Stimulated activated memory B cell treated with anti-CD40 and anti-IgM and Interleukin-4, amounts not matched to agents 10 μg/mL and 1 μg/mL and 100 μg/mL, for 72 hours (primary cell): ENCODE measurements at regions not wholly inside any gene's neighbourhood (a gene's known extent, or its start where the extent isn't known, plus 50 kb on each side); places are given as distances from the start of the nearest gene placed in this dataset.

Source experiments
- ATAC-seq: fragments of 150-1000 bp; cut with Tn5 transposase; 2 replicates; pipeline ENCODE4 v1.10.0; 2021
- H3K27ac Mint-ChIP-seq: one replicate; pipeline ENCODE4 v1.8.0; 2022; ENCODE audit warnings: mild to moderate bottlenecking, mixed read lengths
- H3K27me3 Mint-ChIP-seq: one replicate; pipeline ENCODE4 v1.8.0; 2022; ENCODE audit warnings: mixed read lengths
- H3K36me3 Mint-ChIP-seq: one replicate; pipeline ENCODE4 v1.8.0; 2022; ENCODE audit warnings: mixed read lengths
- H3K4me1 Mint-ChIP-seq: one replicate; pipeline ENCODE4 v1.8.0; 2022; ENCODE audit warnings: mixed read lengths
- H3K4me3 Mint-ChIP-seq: one replicate; pipeline ENCODE4 v1.8.0; 2022; ENCODE audit warnings: mild to moderate bottlenecking, moderate library complexity, mixed read lengths
- H3K9me3 Mint-ChIP-seq: one replicate; pipeline ENCODE4 v1.8.0; 2022; ENCODE audit warnings: mixed read lengths

GRCh38 chr1:29455781-29456180 lies 219.5 kb downstream of the PTPRU start:
- no peak for ATAC-seq
- H3K36me3 Mint-ChIP-seq: no peaks in the 10 kb centered on the region
- H3K4me1 Mint-ChIP-seq: no peaks in the 10 kb centered on the region
- no peak overlapping the region for H3K27ac Mint-ChIP-seq
- H3K27me3 Mint-ChIP-seq: peaks cover 19% of the 10 kb centered on the region
- peaks cover 3% of the 10 kb centered on the region for H3K9me3 Mint-ChIP-seq
- H3K4me3 Mint-ChIP-seq: no peak overlapping the region

GRCh38 chr1:29454616-29455380 lies 218.5 kb downstream of the PTPRU start:
- Mint-ChIP-seq H3K27ac (no peak overlapping the region), H3K36me3 (no peaks in the 10 kb centered on the region), H3K9me3 (peaks cover 3% of the 10 kb centered on the region), H3K4me1 (no peaks in the 10 kb centered on the region), H3K27me3 (peaks cover 19% of the 10 kb centered on the region), H3K4me3 (no peak overlapping the region)
- no peak for ATAC-seq

- H3K4me3 Mint-ChIP-seq: no peak overlapping the region
- H3K4me1 Mint-ChIP-seq: no peaks in the 10 kb centered on the region
- H3K27ac Mint-ChIP-seq: no peak overlapping the region
- no peak for ATAC-seq
- no peaks in the 10 kb centered on the region for H3K36me3 Mint-ChIP-seq
- H3K27me3 Mint-ChIP-seq: peaks cover 19% of the 10 kb centered on the region
- H3K9me3 Mint-ChIP-seq: peaks cover 3% of the 10 kb centered on the region
Observed at GRCh38 chr1:29453502-29454240, 217.3 kb downstream of the PTPRU start.

GRCh38 chr1:29452463-29453230 lies 216.3 kb downstream of the PTPRU start:
- Mint-ChIP-seq H3K27me3 (peaks cover 19% of the 10 kb centered on the region), H3K4me1 (no peaks in the 10 kb centered on the region), H3K9me3 (peaks cover 3% of the 10 kb centered on the region), H3K27ac (no peak overlapping the region), H3K4me3 (no peak overlapping the region), H3K36me3 (no peaks in the 10 kb centered on the region)
- no peak for ATAC-seq

GRCh38 chr1:29451368-29451892 lies 215.1 kb downstream of the PTPRU start:
- Mint-ChIP-seq H3K4me3 (no peak overlapping the region), H3K4me1 (no peaks in the 10 kb centered on the region), H3K9me3 (no peaks in the 10 kb centered on the region), H3K27me3 (peaks cover 19% of the 10 kb centered on the region), H3K36me3 (no peaks in the 10 kb centered on the region), H3K27ac (no peak overlapping the region)
- no peak for ATAC-seq

GRCh38 chr1:29450591-29450990 lies 214.3 kb downstream of the PTPRU start:
- Mint-ChIP-seq H3K36me3 (no peaks in the 10 kb centered on the region), H3K4me3 (no peak overlapping the region), H3K27me3 (peaks cover 19% of the 10 kb centered on the region), H3K9me3 (no peaks in the 10 kb centered on the region), H3K4me1 (no peaks in the 10 kb centered on the region), H3K27ac (no peak overlapping the region)
- no peak for ATAC-seq

- Mint-ChIP-seq H3K27me3 (peaks cover 20% of the 10 kb centered on the region), H3K4me1 (no peaks in the 10 kb centered on the region), H3K36me3 (no peaks in the 10 kb centered on the region), H3K9me3 (no peaks in the 10 kb centered on the region), H3K27ac (no peak overlapping the region), H3K4me3 (no peak overlapping the region)
- ATAC-seq: no peak
Observed at GRCh38 chr1:29448456-29449235, 212.3 kb downstream of the PTPRU start.

- Mint-ChIP-seq H3K4me3 (no peak overlapping the region), H3K36me3 (no peaks in the 10 kb centered on the region), H3K27me3 (peaks cover 20% of the 10 kb centered on the region), H3K4me1 (peaks cover 5% of the 10 kb centered on the region), H3K27ac (no peak overlapping the region), H3K9me3 (no peaks in the 10 kb centered on the region)
- no peak for ATAC-seq
Observed at GRCh38 chr1:29447368-29447767, 211.0 kb downstream of the PTPRU start.

- Mint-ChIP-seq H3K4me3 (no peak overlapping the region), H3K27ac (no peak overlapping the region), H3K4me1 (peaks cover 5% of the 10 kb centered on the region), H3K9me3 (no peaks in the 10 kb centered on the region), H3K36me3 (no peaks in the 10 kb centered on the region), H3K27me3 (peaks cover 20% of the 10 kb centered on the region)
- no peak for ATAC-seq
Observed at GRCh38 chr1:29444782-29445729, 208.7 kb downstream of the PTPRU start.

GRCh38 chr1:29444081-29444715 lies 207.9 kb downstream of the PTPRU start:
- Mint-ChIP-seq H3K9me3 (no peaks in the 10 kb centered on the region), H3K36me3 (no peaks in the 10 kb centered on the region)

GRCh38 chr1:29441916-29442668 lies 205.8 kb downstream of the PTPRU start:
- no peaks in the 10 kb centered on the region for H3K36me3 Mint-ChIP-seq
- no peak for ATAC-seq
- peaks cover 5% of the 10 kb centered on the region for H3K4me1 Mint-ChIP-seq
- peaks cover 34% of the 10 kb centered on the region for H3K27me3 Mint-ChIP-seq
- no peak overlapping the region for H3K27ac Mint-ChIP-seq
- no peaks in the 10 kb centered on the region for H3K9me3 Mint-ChIP-seq
- H3K4me3 Mint-ChIP-seq: no peak overlapping the region

More at GRCh38 chr1:29444081-29444715, 207.9 kb downstream of the PTPRU start:
- no peak for ATAC-seq
- Mint-ChIP-seq H3K27ac (no peak overlapping the region), H3K4me3 (no peak overlapping the region), H3K27me3 (peaks cover 23% of the 10 kb centered on the region), H3K4me1 (peaks cover 5% of the 10 kb centered on the region)

- no peak for ATAC-seq
- Mint-ChIP-seq H3K27ac (no peak overlapping the region), H3K9me3 (no peaks in the 10 kb centered on the region), H3K27me3 (peaks cover 34% of the 10 kb centered on the region), H3K4me1 (peaks cover 5% of the 10 kb centered on the region), H3K4me3 (no peak overlapping the region), H3K36me3 (no peaks in the 10 kb centered on the region)
Observed at GRCh38 chr1:29439615-29440014, 203.3 kb downstream of the PTPRU start.

GRCh38 chr1:29438991-29439390 lies 202.7 kb downstream of the PTPRU start:
- H3K36me3 Mint-ChIP-seq: no peaks in the 10 kb centered on the region
- no peak for ATAC-seq
- H3K4me1 Mint-ChIP-seq: peaks cover 5% of the 10 kb centered on the region
- H3K4me3 Mint-ChIP-seq: no peak overlapping the region
- H3K27me3 Mint-ChIP-seq: peaks cover 28% of the 10 kb centered on the region
- H3K27ac Mint-ChIP-seq: no peak overlapping the region
- no peaks in the 10 kb centered on the region for H3K9me3 Mint-ChIP-seq
